Stomach (tissue), 8 donors: ENCODE measurements at regions not wholly inside any gene's neighbourhood (a gene's known extent, or its start where the extent isn't known, plus 50 kb on each side); places are given as distances from the start of the nearest gene placed in this dataset.
A peak's percentile ranks its signal among the peaks of the same experiment; 100 is the strongest.

Experiments used
- DNase-seq, 2 donors: peaks; one replicate each; pipeline versions ENCODE4 v3.0.0 to v3.0.0-alpha.2; 2013 to 2019
- H3K27ac ChIP-seq, 5 donors: fragments of 200-600 bp in 4 of 5; sonication (generic) in 4 of 5; one replicate each; pipeline ENCODE4 v1.5.1; 2013 to 2019; ENCODE audit warnings: mild to moderate bottlenecking in 1 of 5, moderate library complexity in 1 of 5
- H3K27me3 ChIP-seq, 3 donors: fragments of 200-600 bp; sonication (generic); one replicate each; pipeline ENCODE4 v1.5.1; 2017 to 2019; ENCODE audit warnings: mixed run types in 1 of 3
- H3K36me3 ChIP-seq, 4 donors: fragments of 200-600 bp; sonication (generic); 1 replicate in 3 of 4; 2 replicates in 1 of 4; pipeline ENCODE4 v1.5.1; 2016 to 2019
- H3K4me1 ChIP-seq, 4 donors: fragments of 200-600 bp; sonication (generic); one replicate each; pipeline ENCODE4 v1.5.1; 2016 to 2019
- H3K4me3 ChIP-seq, 4 donors: fragments of 200-600 bp; sonication (generic) in 3 of 4; one replicate each; pipeline ENCODE4 v1.5.1; 2016 to 2019; ENCODE audit warnings: mild to moderate bottlenecking in 1 of 4
- H3K9me3 ChIP-seq, 4 donors: fragments of 200-600 bp; sonication (generic); one replicate each; pipeline ENCODE4 v1.5.1; 2016 to 2019
- EP300 ChIP-seq: sonication (generic); formaldehyde crosslinking; IDR thresholded peaks from one replicate; pipeline ENCODE4 v1.6.1; 2017; ENCODE audit warnings: antibody characterized with exemption
- POLR2A ChIP-seq, 4 donors: fragments of 450-650 bp; IDR thresholded peaks; one replicate each; pipeline ENCODE4 v1.6.1; 2016; ENCODE audit warnings: antibody characterized with exemption in 4 of 4, control low read depth in 2 of 4, mild to moderate bottlenecking in 1 of 4, moderate library complexity in 1 of 4
- POLR2AphosphoS5 ChIP-seq, 3 donors: sonication (generic); formaldehyde crosslinking; IDR thresholded peaks; one replicate each; pipeline ENCODE4 v1.6.1; 2016; ENCODE audit warnings: antibody characterized with exemption in 3 of 3
- WGBS, 5 donors: extraction: QIAGEN DNeasy Blood & Tissue Kit in 3 of 5; methylation state at CpG; one replicate each; pipeline versions ENCODE4 v1.1.5 to v1.1.7; 2013 to 2018; 5-methylcytosine and 5-hydroxymethylcytosine counted together
- intact Hi-C: fragments of 100-400 bp; cut with DNase I; formaldehyde crosslinking; loops from one replicate; pipeline ENCODE4 v1.15.1; 2023; ENCODE audit warnings: low total_unique reads
- TF ChIP-seq, protein P1 (sequence below), 7 experiments: fragments of 450-650 bp in 4 of 7; fragments of 200-600 bp in 3 of 7; sonication (generic) in 3 of 7; IDR thresholded peaks; one replicate each; pipeline ENCODE4 v1.5.1; 2016 to 2019; ENCODE audit warnings: antibody characterized with exemption in 7 of 7, control low read depth in 2 of 7, mild to moderate bottlenecking in 1 of 7
- donor health status: healthy with polysubstance abuse.
- donor health status: Bipolar disorder and iron deficiency.
- donor health status: healthy.

DNA sequence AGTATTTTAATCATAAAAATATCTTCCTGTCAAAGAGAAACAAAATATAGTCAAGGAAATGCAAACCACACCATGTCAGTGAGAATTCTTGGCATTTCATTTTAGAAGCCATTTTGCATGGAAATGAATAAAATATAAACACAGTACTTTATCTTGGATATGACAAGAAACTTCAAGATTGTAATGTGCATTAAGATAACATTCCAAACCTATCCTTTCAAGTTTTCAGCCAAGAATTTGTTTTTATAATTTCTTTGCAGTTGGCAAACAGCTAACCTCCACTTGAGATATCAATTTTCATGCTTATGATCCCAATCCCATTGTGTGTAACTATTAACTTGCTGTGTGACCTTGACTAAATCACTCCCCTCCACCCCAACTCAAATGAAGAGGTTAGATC lies 59.3 kb upstream of the WT1 start:
- intact Hi-C loops: no loop called here
- Histone ChIP-seq H3K36me3 (no peaks in the 10 kb centered on the region), H3K4me3 (no peak overlapping the region), H3K27ac (peak overlapping the region in 1 of 5 donors; percentile 20), H3K27me3 (no peaks in the 10 kb centered on the region), H3K9me3 (no peaks in the 10 kb centered on the region), H3K4me1 (no peaks in the 10 kb centered on the region)
- no peak for TF ChIP-seq EP300
- DNase-seq: no peak

DNA sequence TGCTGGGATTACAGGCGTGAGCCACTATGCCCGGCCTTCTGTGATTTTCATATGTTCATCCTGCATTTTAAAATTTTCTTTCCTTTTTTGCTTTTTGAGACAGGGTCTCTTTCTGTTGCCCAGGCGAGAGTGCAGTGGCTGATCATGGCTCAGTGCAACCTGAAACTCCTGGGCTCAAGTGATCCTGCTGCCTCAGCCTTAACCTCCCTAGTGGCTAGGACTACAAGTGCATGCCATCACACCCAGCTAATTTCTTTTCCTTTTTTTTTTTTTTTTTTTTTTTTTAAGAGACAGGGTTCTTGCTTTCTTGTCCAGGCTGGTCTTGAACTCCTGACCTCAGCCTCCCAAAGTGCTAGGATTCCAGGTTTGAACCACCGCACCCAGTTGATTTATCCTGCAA lies 54.1 kb upstream of the WT1 start:
- intact Hi-C loops: no loop called here
- no peaks in the 10 kb centered on the region for H3K9me3 ChIP-seq
- no peak for DNase-seq
- no peak overlapping the region for H3K27ac ChIP-seq
- WGBS, 5 donors: 66 to 76% (median 71%) methylated on average over 4 of the region's 4 CpGs
- no peaks in the 10 kb centered on the region for H3K4me1 ChIP-seq
- no peak overlapping the region for H3K4me3 ChIP-seq
- TF ChIP-seq, protein P1, sequence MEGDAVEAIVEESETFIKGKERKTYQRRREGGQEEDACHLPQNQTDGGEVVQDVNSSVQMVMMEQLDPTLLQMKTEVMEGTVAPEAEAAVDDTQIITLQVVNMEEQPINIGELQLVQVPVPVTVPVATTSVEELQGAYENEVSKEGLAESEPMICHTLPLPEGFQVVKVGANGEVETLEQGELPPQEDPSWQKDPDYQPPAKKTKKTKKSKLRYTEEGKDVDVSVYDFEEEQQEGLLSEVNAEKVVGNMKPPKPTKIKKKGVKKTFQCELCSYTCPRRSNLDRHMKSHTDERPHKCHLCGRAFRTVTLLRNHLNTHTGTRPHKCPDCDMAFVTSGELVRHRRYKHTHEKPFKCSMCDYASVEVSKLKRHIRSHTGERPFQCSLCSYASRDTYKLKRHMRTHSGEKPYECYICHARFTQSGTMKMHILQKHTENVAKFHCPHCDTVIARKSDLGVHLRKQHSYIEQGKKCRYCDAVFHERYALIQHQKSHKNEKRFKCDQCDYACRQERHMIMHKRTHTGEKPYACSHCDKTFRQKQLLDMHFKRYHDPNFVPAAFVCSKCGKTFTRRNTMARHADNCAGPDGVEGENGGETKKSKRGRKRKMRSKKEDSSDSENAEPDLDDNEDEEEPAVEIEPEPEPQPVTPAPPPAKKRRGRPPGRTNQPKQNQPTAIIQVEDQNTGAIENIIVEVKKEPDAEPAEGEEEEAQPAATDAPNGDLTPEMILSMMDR (IDR thresholded peaks at IDR 0.05): no peak
- TF ChIP-seq POLR2AphosphoS5 (IDR thresholded peaks at IDR 0.05) (no peak), EP300 (no peak), POLR2A (IDR thresholded peaks at IDR 0.05) (no peak)
- H3K27me3 ChIP-seq: no peaks in the 10 kb centered on the region
- H3K36me3 ChIP-seq: no peaks in the 10 kb centered on the region

GRCh38 chr11:32487270-32487669 lies 51.9 kb upstream of the WT1 start:
- no peak overlapping the region for H3K4me3 ChIP-seq
- H3K27ac ChIP-seq: no peak overlapping the region
- H3K9me3 ChIP-seq: no peaks in the 10 kb centered on the region
- H3K4me1 ChIP-seq: no peaks in the 10 kb centered on the region
- TF ChIP-seq POLR2A (IDR thresholded peaks at IDR 0.05): no peak
- TF ChIP-seq POLR2AphosphoS5 (IDR thresholded peaks at IDR 0.05): no peak
- TF ChIP-seq EP300: no peak
- TF ChIP-seq, protein P1 (IDR thresholded peaks at IDR 0.05): no peak
- intact Hi-C loops: no loop called here
- WGBS, 5 donors: 89 to 96% (median 93%) methylated on average over 3 of the region's 3 CpGs
- no peaks in the 10 kb centered on the region for H3K36me3 ChIP-seq
- no peak for DNase-seq
- H3K27me3 ChIP-seq: no peaks in the 10 kb centered on the region

- WGBS, 5 donors: 62 to 81% (median 77%) methylated on average over 5 of the region's 5 CpGs
- H3K36me3 ChIP-seq: no peaks in the 10 kb centered on the region
- intact Hi-C loops: no loop called here
- H3K4me3 ChIP-seq: no peak overlapping the region
- H3K4me1 ChIP-seq: no peaks in the 10 kb centered on the region
- DNase-seq: no peak
- H3K9me3 ChIP-seq: no peaks in the 10 kb centered on the region
- TF ChIP-seq EP300 (no peak), POLR2AphosphoS5 (IDR thresholded peaks at IDR 0.05) (no peak), POLR2A (IDR thresholded peaks at IDR 0.05) (no peak)
- TF ChIP-seq, protein P1 (IDR thresholded peaks at IDR 0.05): no peak
- H3K27me3 ChIP-seq: peaks cover 0 to under 1% (median 0%) of the 10 kb centered on the region in 3 donors
- no peak overlapping the region for H3K27ac ChIP-seq
Observed at GRCh38 chr11:32485733-32486132, 50.4 kb upstream of the WT1 start.
